Lung (tissue), 11 donors: ENCODE measurements at regions not wholly inside any gene's neighbourhood (a gene's known extent, or its start where the extent isn't known, plus 50 kb on each side); places are given as distances from the start of the nearest gene placed in this dataset.
"Not testable (repeated sequence)": the region's sequence is repeated elsewhere in the genome, so short reads cannot be mapped to it uniquely, and the experiment has no call there.

Source experiments
- ATAC-seq: fragments of 200-7000 bp; cut with Tn5 transposase; one replicate; pipeline ENCODE4 v1.9.1; 2020; ENCODE audit warnings: moderate number of reproducible peaks; ENCODE audit not compliant: insufficient read depth, low FRiP score
- DNase-seq, 3 donors: peaks; one replicate each; pipeline ENCODE4 v3.0.0-alpha.2; 2013 to 2017
- H3K27ac ChIP-seq, 2 donors: one replicate each; pipeline ENCODE4 v1.5.1; 2013; ENCODE audit warnings: mild to moderate bottlenecking in 2 of 2, moderate library complexity in 2 of 2, control low read depth in 1 of 2, inconsistent platforms in 1 of 2, low read depth in 1 of 2, low read length in 1 of 2
- H3K27me3 ChIP-seq, 3 donors: one replicate each; pipeline ENCODE4 v1.5.1; 2013; ENCODE audit warnings: low read length in 2 of 3; ENCODE audit not compliant: control insufficient read depth in 3 of 3, insufficient read depth in 3 of 3
- H3K36me3 ChIP-seq, 4 donors: one replicate each; pipeline ENCODE4 v1.5.1; 2013; ENCODE audit warnings: low read length in 4 of 4, mild to moderate bottlenecking in 1 of 4, moderate library complexity in 1 of 4; ENCODE audit not compliant: control insufficient read depth in 4 of 4, insufficient read depth in 4 of 4
- H3K4me1 ChIP-seq, 5 donors: one replicate each; pipeline ENCODE4 v1.5.1; 2013; ENCODE audit warnings: low read length in 5 of 5, mild to moderate bottlenecking in 2 of 5, moderate library complexity in 1 of 5; ENCODE audit not compliant: control insufficient read depth in 5 of 5, insufficient read depth in 5 of 5
- H3K4me3 ChIP-seq: one replicate; pipeline ENCODE4 v1.5.1; 2013; ENCODE audit warnings: mild to moderate bottlenecking, control low read depth, moderate library complexity
- H3K9ac ChIP-seq, 2 donors: one replicate each; pipeline ENCODE4 v1.5.1; 2013; ENCODE audit warnings: low read length in 2 of 2, control low read depth in 1 of 2; ENCODE audit not compliant: insufficient read depth in 1 of 2
- H3K9me3 ChIP-seq, 4 donors: one replicate each; pipeline ENCODE4 v1.5.1; 2013; ENCODE audit warnings: low read length in 3 of 4, mild to moderate bottlenecking in 1 of 4, moderate library complexity in 1 of 4; ENCODE audit not compliant: control insufficient read depth in 4 of 4, insufficient read depth in 3 of 4
- CTCF ChIP-seq: IDR thresholded peaks from 2 replicates; pipeline ENCODE4 v1.5.1; 2012; ENCODE audit warnings: mild to moderate bottlenecking; ENCODE audit errors: control extremely low read depth, extremely low read depth
- WGBS, 2 donors: extraction: QIAGEN DNeasy Blood & Tissue Kit; methylation state at CpG; one replicate each; pipeline ENCODE4 v1.1.7; 2013; 5-methylcytosine and 5-hydroxymethylcytosine counted together
- donor health status: control.
- donor health status: control.
- donor health status: Bipolar disorder and iron deficiency.
- donor health status: healthy.
- donor health status: DM: yes; HTN: yes; CAD: no.

GRCh38 chr4:111957116-111957515 is 188.1 kb upstream of the FAM241A start:
- no peak for ATAC-seq

GRCh38 chr4:111957997-111958396 is 187.3 kb upstream of the FAM241A start:
- no peak overlapping the region for H3K4me3 ChIP-seq
- no peaks in the 10 kb centered on the region for H3K4me1 ChIP-seq
- no peak overlapping the region for H3K27ac ChIP-seq
- ATAC-seq, result no peak
- no peak for DNase-seq
- WGBS, 2 donors, result 78 to 90% methylated on average over 1 of the region's 1 CpG
- no peaks in the 10 kb centered on the region for H3K27me3 ChIP-seq
- no peaks in the 10 kb centered on the region for H3K36me3 ChIP-seq
- H3K9me3 ChIP-seq, result peaks cover 0 to 2% (median 0%) of the 10 kb centered on the region in 4 donors
- H3K9ac ChIP-seq, result no peak overlapping the region
- no peak for TF ChIP-seq CTCF

More at GRCh38 chr4:111957116-111957515, 188.1 kb upstream of the FAM241A start:
- no peak overlapping the region for H3K27ac ChIP-seq
- no peak overlapping the region for H3K9ac ChIP-seq
- no peak overlapping the region for H3K4me3 ChIP-seq
- DNase-seq, result no peak
- H3K9me3 ChIP-seq, result peaks cover 0 to 2% (median 0%) of the 10 kb centered on the region in 4 donors
- H3K27me3 ChIP-seq, result no peaks in the 10 kb centered on the region
- WGBS, 2 donors, result 57 to 60% methylated on average over 3 of the region's 3 CpGs
- TF ChIP-seq CTCF, result no peak
- no peaks in the 10 kb centered on the region for H3K4me1 ChIP-seq
- H3K36me3 ChIP-seq, result no peaks in the 10 kb centered on the region

DNA sequence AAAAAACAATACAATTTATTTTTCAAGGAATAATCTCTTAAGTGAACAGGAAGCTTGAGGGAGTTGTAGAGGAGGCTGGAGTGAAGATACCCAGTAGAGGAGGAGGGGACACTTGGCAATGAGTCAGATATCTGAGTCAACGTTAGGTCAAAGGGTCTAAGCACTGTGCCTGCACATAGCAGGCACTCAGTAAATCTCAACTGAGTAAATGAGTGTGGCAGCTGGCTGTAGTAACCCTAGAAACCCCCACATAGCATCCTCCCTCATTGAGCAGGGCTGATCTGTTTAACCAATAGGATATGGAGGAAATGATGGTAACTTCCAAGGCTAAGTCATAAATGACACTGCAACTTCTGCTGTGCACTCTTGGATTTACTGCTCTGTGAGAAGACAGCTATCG is 186.0 kb upstream of the FAM241A start:
- H3K4me3 ChIP-seq, result no peak overlapping the region
- WGBS, 2 donors, result 51 to 60% methylated on average over 2 of the region's 2 CpGs
- DNase-seq (no peak), ATAC-seq (no peak)
- no peaks in the 10 kb centered on the region for H3K4me1 ChIP-seq
- no peak overlapping the region for H3K9ac ChIP-seq
- H3K36me3 ChIP-seq, result no peaks in the 10 kb centered on the region
- H3K9me3 ChIP-seq, result peaks cover 0 to 2% (median 0%) of the 10 kb centered on the region in 4 donors
- no peaks in the 10 kb centered on the region for H3K27me3 ChIP-seq
- no peak overlapping the region for H3K27ac ChIP-seq
- no peak for TF ChIP-seq CTCF

GRCh38 chr4:111960241-111960667 is 185.0 kb upstream of the FAM241A start:
- Histone ChIP-seq H3K4me3 (no peak overlapping the region), H3K36me3 (no peaks in the 10 kb centered on the region), H3K9ac (no peak overlapping the region), H3K27ac (no peak overlapping the region), H3K9me3 (peaks cover 0 to 2% (median 0%) of the 10 kb centered on the region in 4 donors), H3K4me1 (no peaks in the 10 kb centered on the region), H3K27me3 (no peaks in the 10 kb centered on the region)
- no peak for TF ChIP-seq CTCF
- no peak for DNase-seq
- 83 to 92% methylated on average over 2 of the region's 2 CpGs for WGBS, 2 donors
- ATAC-seq, result no peak

- not testable (repeated sequence) for H3K9me3 ChIP-seq, DNase-seq, H3K9ac ChIP-seq, ATAC-seq, H3K36me3 ChIP-seq, H3K4me3 ChIP-seq, H3K4me1 ChIP-seq, H3K27ac ChIP-seq, H3K27me3 ChIP-seq
- 86 to 87% methylated on average over 5 of the region's 5 CpGs for WGBS, 2 donors
Observed at GRCh38 chr4:111961026-111961425, 184.2 kb upstream of the FAM241A start.
